Heart right ventricle (tissue), 16 donors: ENCODE measurements at regions not wholly inside any gene's neighbourhood (a gene's known extent, or its start where the extent isn't known, plus 50 kb on each side); places are given as distances from the start of the nearest gene placed in this dataset.
"Not testable (repeated sequence)": the region's sequence is repeated elsewhere in the genome, so short reads cannot be mapped to it uniquely, and the experiment has no call there.

Experiments
- ATAC-seq, 8 donors: fragments of 200-7000 bp; cut with Tn5 transposase; one replicate each; pipeline ENCODE4 v1.9.1; 2020; ENCODE audit warnings: mild to moderate bottlenecking in 8 of 8, moderate library complexity in 8 of 8, moderate number of reproducible peaks in 1 of 8
- DNase-seq, 2 donors: peaks; one replicate each; pipeline ENCODE4 v3.0.0-alpha.2; 2020
- H3K27ac ChIP-seq, 10 donors: fragments of 200-600 bp; sonication (generic) in 2 of 10; one replicate each; pipeline versions ENCODE4 v1.5.0 to v1.8.0; 2020 to 2022; ENCODE audit warnings: mild to moderate bottlenecking in 3 of 10
- H3K27me3 ChIP-seq, 7 donors: fragments of 200-600 bp; one replicate each; pipeline ENCODE4 v1.8.0; 2021 to 2022; ENCODE audit warnings: mild to moderate bottlenecking in 2 of 7
- H3K36me3 ChIP-seq, 9 donors: fragments of 200-600 bp; sonication (generic) in 1 of 9; one replicate each; pipeline versions ENCODE4 v1.5.0 to v1.8.0; 2020 to 2022; ENCODE audit warnings: mild to moderate bottlenecking in 2 of 9
- H3K4me1 ChIP-seq, 9 donors: fragments of 200-600 bp; sonication (generic) in 1 of 9; one replicate each; pipeline versions ENCODE4 v1.5.0 to v1.8.0; 2020 to 2022; ENCODE audit warnings: mild to moderate bottlenecking in 4 of 9
- H3K4me3 ChIP-seq, 10 donors: fragments of 200-600 bp; sonication (generic) in 2 of 10; one replicate each; pipeline versions ENCODE4 v1.5.0 to v1.8.0; 2020 to 2022; ENCODE audit warnings: mild to moderate bottlenecking in 7 of 10, moderate library complexity in 2 of 10
- H3K9me3 ChIP-seq, 11 donors: fragments of 200-600 bp in 10 of 11; sonication (generic) in 2 of 11; one replicate each; pipeline versions ENCODE4 v1.5.0 to v1.8.0; 2013 to 2022; ENCODE audit warnings: mild to moderate bottlenecking in 2 of 11, control low read depth in 1 of 11, moderate library complexity in 1 of 11
- WGBS, 2 donors: extraction: QIAGEN DNeasy Blood & Tissue Kit; methylation state at CpG; one replicate each; pipeline ENCODE4 v1.1.7; 2013; ENCODE audit warnings: inconsistent platforms in 1 of 2; 5-methylcytosine and 5-hydroxymethylcytosine counted together
- intact Hi-C, 10 donors: fragments of 100-400 bp; cut with DNase I; formaldehyde crosslinking; loops; one replicate each; pipeline versions ENCODE4 v1.11.1 to v1.14.2; 2022
- TF ChIP-seq, protein P1 (sequence below), 9 donors: fragments of 200-600 bp; sonication (generic) in 2 of 9; IDR thresholded peaks; one replicate each; pipeline versions ENCODE4 v1.5.0 to v1.8.0; 2021 to 2022; ENCODE audit warnings: antibody characterized with exemption in 9 of 9, mild to moderate bottlenecking in 5 of 9, moderate library complexity in 1 of 9
- donor health status: Arrhythmogenic right ventricular cardiomyopathy.
- donor health status: ischemic (EF 13 %, LVEDD 7.1; RV severe dilation, severe dysfunction).
- donor health status: healthy with polysubstance abuse.
- donor health status: DM: no; HTN: yes; CAD: no.
- donor health status: DM: no; HTN: no; CAD: no.
- donor health status: ischemic (EF 25% LVEDD 6.9; RV normal size, moderate dysfunction).
- donor health status: ischemic (EF 25% LVEDD 5.7; RV mildly dilated, moderate dysfunction).
- donor health status: healthy.
- donor health status: DM: yes; HTN: yes; CAD: no.
- donor health status: Ischemic cardiomyopathy.
- donor health status: ischemic (EF 35%, LVEDD 5.7; RV mildly dilated, moderate dysfunction).
- donor health status: nonischemic (EF 11% LVEDD 7.7; RV severe dilation, severe dysfunction).
- donor health status: DM: yes; HTN: yes; CAD: no.
- donor health status: PGD.
- donor health status: ischemic (EF 29% LVEDD 5.4; RV normal size, mild dysfunction).
- donor health status: nonischemic (EF 23%, LVEDD 6.1; RV moderate dilation, normal function).

DNA sequence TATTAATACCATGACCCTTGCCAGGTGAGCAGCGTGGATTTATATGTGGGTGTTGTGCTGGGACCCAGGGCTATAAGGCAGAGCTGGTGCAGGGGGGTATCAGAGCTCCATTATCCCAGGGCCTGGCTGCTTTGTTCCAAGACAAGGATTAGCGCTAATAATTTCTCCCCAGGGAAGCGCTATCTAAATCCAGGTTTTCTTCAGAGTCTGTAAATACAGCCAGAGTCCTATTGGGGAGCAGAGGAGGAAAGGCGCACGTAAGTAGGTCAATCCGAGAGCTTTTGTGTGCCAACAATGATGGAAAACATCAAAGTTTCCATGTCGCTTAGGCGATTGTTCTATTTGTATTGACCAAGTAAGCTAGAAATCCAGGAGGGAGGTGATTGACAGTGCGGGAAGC, 1009.7 kb downstream of the VRK1 start:
- H3K4me3 ChIP-seq = no peak overlapping the region
- no peaks in the 10 kb centered on the region for H3K36me3 ChIP-seq
- H3K9me3 ChIP-seq = no peaks in the 10 kb centered on the region
- TF ChIP-seq, protein P1, sequence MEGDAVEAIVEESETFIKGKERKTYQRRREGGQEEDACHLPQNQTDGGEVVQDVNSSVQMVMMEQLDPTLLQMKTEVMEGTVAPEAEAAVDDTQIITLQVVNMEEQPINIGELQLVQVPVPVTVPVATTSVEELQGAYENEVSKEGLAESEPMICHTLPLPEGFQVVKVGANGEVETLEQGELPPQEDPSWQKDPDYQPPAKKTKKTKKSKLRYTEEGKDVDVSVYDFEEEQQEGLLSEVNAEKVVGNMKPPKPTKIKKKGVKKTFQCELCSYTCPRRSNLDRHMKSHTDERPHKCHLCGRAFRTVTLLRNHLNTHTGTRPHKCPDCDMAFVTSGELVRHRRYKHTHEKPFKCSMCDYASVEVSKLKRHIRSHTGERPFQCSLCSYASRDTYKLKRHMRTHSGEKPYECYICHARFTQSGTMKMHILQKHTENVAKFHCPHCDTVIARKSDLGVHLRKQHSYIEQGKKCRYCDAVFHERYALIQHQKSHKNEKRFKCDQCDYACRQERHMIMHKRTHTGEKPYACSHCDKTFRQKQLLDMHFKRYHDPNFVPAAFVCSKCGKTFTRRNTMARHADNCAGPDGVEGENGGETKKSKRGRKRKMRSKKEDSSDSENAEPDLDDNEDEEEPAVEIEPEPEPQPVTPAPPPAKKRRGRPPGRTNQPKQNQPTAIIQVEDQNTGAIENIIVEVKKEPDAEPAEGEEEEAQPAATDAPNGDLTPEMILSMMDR (IDR thresholded peaks at IDR 0.05) = no peak
- H3K4me1 ChIP-seq = no peaks in the 10 kb centered on the region
- DNase-seq (no peak), ATAC-seq (no peak)
- peaks cover 0 to 7% (median 0%) of the 10 kb centered on the region in 7 donors for H3K27me3 ChIP-seq
- intact Hi-C loops = no loop called here
- no peak overlapping the region for H3K27ac ChIP-seq
- WGBS, 2 donors = 76 to 81% methylated on average over 9 of the region's 9 CpGs

DNA sequence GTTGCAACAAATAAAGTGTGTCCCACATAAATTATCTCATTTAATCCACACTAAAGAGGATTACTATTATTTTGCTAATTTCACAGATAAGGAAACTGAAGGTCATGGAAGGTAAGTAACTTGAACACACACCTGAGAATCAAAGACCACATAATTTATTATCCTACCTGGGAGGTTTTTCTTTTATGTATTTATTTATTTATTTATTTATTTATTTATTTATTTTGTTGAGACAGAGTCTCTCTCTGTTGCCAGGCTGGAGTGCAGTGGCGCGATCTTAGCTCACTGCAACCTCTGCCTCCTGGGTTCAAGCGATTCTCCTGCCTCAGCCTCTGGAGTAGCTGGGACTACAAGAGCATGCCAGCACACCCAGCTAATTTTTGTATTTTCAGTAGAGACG, 1011.4 kb downstream of the VRK1 start:
- intact Hi-C loops, H3K27me3 ChIP-seq, H3K4me1 ChIP-seq, H3K9me3 ChIP-seq, H3K27ac ChIP-seq, DNase-seq, ATAC-seq, H3K4me3 ChIP-seq, H3K36me3 ChIP-seq: not testable (repeated sequence)
- WGBS, 2 donors = 93 to 94% methylated on average over 4 of the region's 4 CpGs

DNA sequence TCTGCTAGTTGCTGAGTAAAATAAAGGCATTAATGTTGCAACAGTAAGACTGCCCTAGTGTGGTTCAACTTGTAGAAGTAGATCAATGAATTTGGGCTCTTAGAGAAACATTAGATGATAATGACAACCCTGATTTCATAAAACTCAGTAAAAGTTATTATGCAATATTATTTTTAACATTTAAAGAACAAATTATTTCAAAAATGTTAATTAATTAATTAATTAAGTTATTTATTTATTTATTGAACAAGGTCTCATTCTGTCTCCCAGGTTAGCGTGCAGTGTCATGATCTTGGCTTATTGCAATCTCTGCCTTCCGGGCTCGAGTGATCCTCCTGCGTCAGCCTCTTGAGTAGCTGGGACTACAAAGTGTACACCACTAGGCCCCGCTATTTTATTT, 1016.4 kb downstream of the VRK1 start:
- Histone ChIP-seq H3K27me3 (peaks cover 0 to 7% (median 0%) of the 10 kb centered on the region in 7 donors), H3K27ac (no peak overlapping the region), H3K4me1 (no peaks in the 10 kb centered on the region), H3K36me3 (no peaks in the 10 kb centered on the region), H3K9me3 (peaks cover 0 to 20% (median 0%) of the 10 kb centered on the region in 11 donors), H3K4me3 (no peak overlapping the region)
- DNase-seq (no peak), ATAC-seq (no peak)
- intact Hi-C loops = no loop called here
- WGBS, 2 donors = 93 to 94% methylated on average over 5 of the region's 5 CpGs
- TF ChIP-seq, protein P1 (IDR thresholded peaks at IDR 0.05) = no peak

DNA sequence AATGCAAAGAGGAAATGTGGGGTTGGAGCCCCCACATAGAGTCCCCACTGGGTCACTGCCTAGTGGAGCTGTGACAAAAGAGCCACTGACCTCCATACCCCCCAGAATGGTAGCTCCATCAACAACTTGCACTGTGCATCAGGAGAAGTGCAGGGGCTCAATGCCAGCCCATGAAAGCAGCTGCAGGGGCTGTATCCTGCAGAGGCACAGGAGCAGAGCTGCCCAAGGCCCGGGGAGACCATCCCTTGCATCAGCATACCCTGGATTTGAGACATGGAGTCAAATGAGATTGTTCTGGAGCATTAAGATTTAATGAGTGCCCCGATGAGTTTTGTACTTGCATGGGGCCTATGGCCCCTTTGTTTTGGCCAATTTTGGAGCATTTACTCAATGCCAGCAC, 1023.6 kb downstream of the VRK1 start:
- no peak for ATAC-seq
- TF ChIP-seq, protein P1 (IDR thresholded peaks at IDR 0.05) = no peak
- 53 to 55% methylated on average over 2 of the region's 2 CpGs for WGBS, 2 donors

DNA sequence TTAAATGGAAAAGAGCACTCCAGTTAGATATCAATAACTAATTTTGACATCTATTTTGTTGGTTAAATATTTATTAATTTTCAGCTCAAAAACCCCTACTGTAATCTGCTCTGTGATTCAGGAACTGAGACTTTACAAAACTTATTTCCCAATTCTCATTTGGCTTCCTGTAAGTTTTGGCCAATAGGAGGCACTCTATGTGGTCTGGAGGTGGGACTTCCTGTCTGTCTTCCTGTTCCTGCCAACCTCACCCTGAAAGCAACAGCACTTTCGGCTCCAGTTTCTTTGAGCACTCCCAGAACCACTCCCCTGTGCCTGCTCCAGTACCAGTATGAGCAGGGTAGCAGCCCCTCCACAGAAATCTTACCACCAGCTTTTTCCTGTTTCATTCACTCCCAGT, 1027.0 kb downstream of the VRK1 start:
- H3K27ac ChIP-seq = no peak overlapping the region
- H3K9me3 ChIP-seq = peaks cover 0 to 6% (median 0%) of the 10 kb centered on the region in 11 donors
- no peak overlapping the region for H3K4me3 ChIP-seq
- WGBS, 2 donors = 0 to 36% methylated on average over 1 of the region's 1 CpG
- no peaks in the 10 kb centered on the region for H3K4me1 ChIP-seq
- ATAC-seq (no peak), DNase-seq (no peak)
- intact Hi-C loops = no loop called here
- TF ChIP-seq, protein P1 (IDR thresholded peaks at IDR 0.05) = no peak
- no peaks in the 10 kb centered on the region for H3K36me3 ChIP-seq
- peaks cover 0 to 8% (median 0%) of the 10 kb centered on the region in 7 donors for H3K27me3 ChIP-seq

More for the DNA sequence above, 1023.6 kb downstream of the VRK1 start:
- H3K4me3 ChIP-seq = no peak overlapping the region
- no peak overlapping the region for H3K27ac ChIP-seq
- no peaks in the 10 kb centered on the region for H3K4me1 ChIP-seq
- H3K9me3 ChIP-seq = peaks cover 0 to 20% (median 0%) of the 10 kb centered on the region in 11 donors
- peaks cover 0 to 8% (median 0%) of the 10 kb centered on the region in 7 donors for H3K27me3 ChIP-seq
- no peak for DNase-seq
- no peaks in the 10 kb centered on the region for H3K36me3 ChIP-seq
- intact Hi-C loops = no loop called here
